ENCODE measurements at regions not wholly inside any gene's neighbourhood (a gene's known extent, or its start where the extent isn't known, plus 50 kb on each side); places are given as distances from the start of the nearest gene placed in this dataset.
"Not testable (repeated sequence)": the region's sequence is repeated elsewhere in the genome, so short reads cannot be mapped to it uniquely, and the experiment has no call there.

- DNase-seq, result no peak
These were observed 68.1 kb upstream of the CCND1 start for GRCh38 chr11:69572861-69573260.

GRCh38 chr11:69573761-69574607 lies 67.0 kb upstream of the CCND1 start:
- DNase-seq, result no peak

- DNase-seq, result no peak
These were observed 66.2 kb upstream of the CCND1 start for GRCh38 chr11:69574608-69575255.

- no peak for DNase-seq
These were observed 65.5 kb upstream of the CCND1 start for GRCh38 chr11:69575296-69576068.

- DNase-seq, result no peak
These were observed 64.7 kb upstream of the CCND1 start for GRCh38 chr11:69576069-69576782.

- DNase-seq, result no peak
These were observed 62.8 kb upstream of the CCND1 start for GRCh38 chr11:69578167-69578566.

GRCh38 chr11:69580529-69580928 lies 60.4 kb upstream of the CCND1 start:
- no peak for DNase-seq

GRCh38 chr11:69582756-69583467 lies 58.0 kb upstream of the CCND1 start:
- no peak for DNase-seq

GRCh38 chr11:69584160-69584559 lies 56.8 kb upstream of the CCND1 start:
- DNase-seq, result no peak

GRCh38 chr11:69585385-69585784 lies 55.6 kb upstream of the CCND1 start:
- no peak for DNase-seq

GRCh38 chr11:69587454-69588090 lies 53.4 kb upstream of the CCND1 start:
- peak; percentile 91 for DNase-seq

GRCh38 chr11:69588270-69588669 lies 52.7 kb upstream of the CCND1 start:
- peak; percentile 80 for DNase-seq

GRCh38 chr11:69590088-69590487 lies 50.9 kb upstream of the CCND1 start:
- not testable (repeated sequence) for DNase-seq

Data from fibroblast of skin of back (primary cell).